H9 (cell line): ENCODE measurements at regions not wholly inside any gene's neighbourhood (a gene's known extent, or its start where the extent isn't known, plus 50 kb on each side); places are given as distances from the start of the nearest gene placed in this dataset.
A peak's percentile ranks its signal among the peaks of the same experiment; 100 is the strongest.

Experiments
- DNase-seq: peaks from one replicate; pipeline ENCODE4 v3.0.0-alpha.2; 2017
- H2AFZ ChIP-seq: one replicate; pipeline ENCODE4 v1.6.1; 2013; ENCODE audit warnings: mild to moderate bottlenecking, low read length, control low read depth, moderate library complexity
- H2AK5ac ChIP-seq: 2 replicates; pipeline ENCODE4 v1.6.1; 2013; ENCODE audit warnings: low read length, control low read depth, mixed read lengths; ENCODE audit not compliant: insufficient read length
- H2BK120ac ChIP-seq: one replicate; pipeline ENCODE4 v1.6.1; 2013; ENCODE audit warnings: low read depth, mild to moderate bottlenecking, low read length, control low read depth, inconsistent platforms; ENCODE audit not compliant: poor library complexity, severe bottlenecking
- H2BK12ac ChIP-seq: 2 replicates; pipeline ENCODE4 v1.6.1; 2013; ENCODE audit warnings: low read length, control low read depth, mixed read lengths, low read depth; ENCODE audit not compliant: insufficient read length
- H2BK15ac ChIP-seq: 2 replicates; pipeline ENCODE4 v1.6.1; 2013; ENCODE audit warnings: low read depth, low read length, control low read depth
- H2BK20ac ChIP-seq: one replicate; pipeline ENCODE4 v1.6.1; 2013; ENCODE audit warnings: low read depth, mild to moderate bottlenecking, low read length, control low read depth, inconsistent platforms; ENCODE audit not compliant: poor library complexity, severe bottlenecking
- H2BK5ac ChIP-seq: 2 replicates; pipeline ENCODE4 v1.6.1; 2013; ENCODE audit warnings: low read length, control low read depth, mixed read lengths; ENCODE audit not compliant: insufficient read length
- H3K14ac ChIP-seq: 2 replicates; pipeline ENCODE4 v1.6.1; 2013; ENCODE audit warnings: low read length, control low read depth; ENCODE audit not compliant: insufficient read depth
- H3K18ac ChIP-seq: 2 replicates; pipeline ENCODE4 v1.6.1; 2013; ENCODE audit warnings: low read depth, mild to moderate bottlenecking, mixed read lengths, low read length, control low read depth; ENCODE audit not compliant: insufficient read length
- H3K23ac ChIP-seq: 2 replicates; pipeline ENCODE4 v1.6.1; 2013; ENCODE audit warnings: low read length, control low read depth, mixed read lengths, low read depth; ENCODE audit not compliant: insufficient read length
- H3K23me2 ChIP-seq: 2 replicates; pipeline ENCODE4 v1.6.1; 2013; ENCODE audit warnings: low read depth, mild to moderate bottlenecking, mixed read lengths, low read length, control low read depth; ENCODE audit not compliant: insufficient read length, poor library complexity, severe bottlenecking
- H3K27ac ChIP-seq: 2 replicates; pipeline ENCODE4 v1.5.1; 2013; ENCODE audit warnings: low read length, control low read depth, mixed read lengths, low read depth; ENCODE audit not compliant: insufficient read length
- H3K27me3 ChIP-seq: 2 replicates; pipeline ENCODE4 v1.6.1; 2013; ENCODE audit warnings: low read length, control low read depth, inconsistent platforms; ENCODE audit not compliant: insufficient read depth
- H3K4ac ChIP-seq: 2 replicates; pipeline ENCODE4 v1.6.1; 2013; ENCODE audit warnings: low read depth, mild to moderate bottlenecking, control low read depth, inconsistent platforms, low read length, moderate library complexity
- H3K4me1 ChIP-seq: 2 replicates; pipeline ENCODE4 v1.6.1; 2013; ENCODE audit warnings: low read length, control low read depth, inconsistent platforms; ENCODE audit not compliant: insufficient read depth
- H3K4me2 ChIP-seq: 2 replicates; pipeline ENCODE4 v1.6.1; 2013; ENCODE audit warnings: low read length, control low read depth, mixed read lengths; ENCODE audit not compliant: insufficient read length, insufficient read depth
- H3K56ac ChIP-seq: 2 replicates; pipeline ENCODE4 v1.6.1; 2013; ENCODE audit warnings: low read depth, mild to moderate bottlenecking, mixed read lengths, low read length, control low read depth; ENCODE audit not compliant: insufficient read length
- H3K79me1 ChIP-seq: 2 replicates; pipeline ENCODE4 v1.6.1; 2013; ENCODE audit warnings: low read depth, mild to moderate bottlenecking, moderate library complexity, low read length, control low read depth, inconsistent platforms; ENCODE audit not compliant: insufficient read depth, poor library complexity, severe bottlenecking
- H3K79me2 ChIP-seq: 2 replicates; pipeline ENCODE4 v1.6.1; 2013; ENCODE audit warnings: low read length, control low read depth, inconsistent platforms; ENCODE audit not compliant: insufficient read depth
- H3K9ac ChIP-seq: 2 replicates; pipeline ENCODE4 v1.6.1; 2013; ENCODE audit warnings: low read length, control low read depth, mixed read lengths; ENCODE audit not compliant: insufficient read length; ENCODE audit errors: extremely low read depth
- H3K9me3 ChIP-seq: one replicate; pipeline ENCODE4 v1.6.1; 2013; ENCODE audit warnings: low read depth, low read length, inconsistent platforms; ENCODE audit not compliant: control insufficient read depth
- H3T11ph ChIP-seq: one replicate; pipeline ENCODE4 v1.6.1; 2013; ENCODE audit warnings: mild to moderate bottlenecking, low read length, control low read depth, inconsistent platforms
- H4K20me1 ChIP-seq: one replicate; pipeline ENCODE4 v1.6.1; 2013; ENCODE audit not compliant: control insufficient read depth, insufficient read length, insufficient read depth
- H4K5ac ChIP-seq: 2 replicates; pipeline ENCODE4 v1.6.1; 2013; ENCODE audit warnings: low read depth, mild to moderate bottlenecking, mixed read lengths, low read length, control low read depth; ENCODE audit not compliant: insufficient read length
- H4K8ac ChIP-seq: replicated peaks from 2 replicates; pipeline ENCODE4 v1.6.1; 2013; ENCODE audit warnings: low read length, control low read depth, mixed read lengths, low read depth; ENCODE audit not compliant: insufficient read length
- H4K91ac ChIP-seq: 2 replicates; pipeline ENCODE4 v1.6.1; 2013; ENCODE audit warnings: low read depth, mild to moderate bottlenecking, moderate library complexity, mixed read lengths, low read length, control low read depth; ENCODE audit not compliant: insufficient read length
- H3K27ac Mint-ChIP-seq, 3 experiments: 2 replicates in 2 of 3; 3 replicates in 1 of 3; pipeline ENCODE4 v1.8.0; 2020 to 2021; ENCODE audit warnings: mixed read lengths in 3 of 3, mild to moderate bottlenecking in 1 of 3, moderate library complexity in 1 of 3
- H3K27me3 Mint-ChIP-seq: 2 replicates; pipeline ENCODE4 v1.8.0; 2021; ENCODE audit warnings: low read depth, mild to moderate bottlenecking, moderate library complexity, mixed read lengths
- H3K36me3 Mint-ChIP-seq, 3 experiments: 2 replicates in 2 of 3; 3 replicates in 1 of 3; pipeline ENCODE4 v1.8.0; 2020 to 2021; ENCODE audit warnings: low read depth in 3 of 3, mixed read lengths in 3 of 3; ENCODE audit not compliant: insufficient read depth in 1 of 3
- H3K4me1 Mint-ChIP-seq, 2 experiments: 2 replicates each; pipeline ENCODE4 v1.8.0; 2020; ENCODE audit warnings: mixed read lengths in 2 of 2
- H3K4me3 Mint-ChIP-seq, 2 experiments: 2 replicates in 1 of 2; 3 replicates in 1 of 2; pipeline ENCODE4 v1.8.0; 2020 to 2021; ENCODE audit warnings: mild to moderate bottlenecking in 2 of 2, mixed read lengths in 2 of 2, moderate library complexity in 1 of 2
- H3K9me3 Mint-ChIP-seq, 2 experiments: 2 replicates in 1 of 2; 3 replicates in 1 of 2; pipeline ENCODE4 v1.8.0; 2020; ENCODE audit warnings: mild to moderate bottlenecking in 2 of 2, mixed read lengths in 2 of 2, moderate library complexity in 1 of 2
- WGBS: extraction: QIAGEN DNeasy Blood & Tissue Kit; methylation state at CpG from one replicate; pipeline ENCODE4 v1.1.7; 2013; ENCODE audit warnings: missing lambda C conversion rate, low lambda C conversion rate, mixed read lengths; ENCODE audit not compliant: insufficient read length; ENCODE audit errors: extremely low coverage; 5-methylcytosine and 5-hydroxymethylcytosine counted together
- TF ChIP-seq, protein P1 (sequence below): fragments of 200-600 bp; sonication (generic); conservative IDR thresholded peaks from 3 replicates; pipeline ENCODE4 v1.8.0; 2021; ENCODE audit warnings: antibody characterized with exemption, mild to moderate bottlenecking

DNA sequence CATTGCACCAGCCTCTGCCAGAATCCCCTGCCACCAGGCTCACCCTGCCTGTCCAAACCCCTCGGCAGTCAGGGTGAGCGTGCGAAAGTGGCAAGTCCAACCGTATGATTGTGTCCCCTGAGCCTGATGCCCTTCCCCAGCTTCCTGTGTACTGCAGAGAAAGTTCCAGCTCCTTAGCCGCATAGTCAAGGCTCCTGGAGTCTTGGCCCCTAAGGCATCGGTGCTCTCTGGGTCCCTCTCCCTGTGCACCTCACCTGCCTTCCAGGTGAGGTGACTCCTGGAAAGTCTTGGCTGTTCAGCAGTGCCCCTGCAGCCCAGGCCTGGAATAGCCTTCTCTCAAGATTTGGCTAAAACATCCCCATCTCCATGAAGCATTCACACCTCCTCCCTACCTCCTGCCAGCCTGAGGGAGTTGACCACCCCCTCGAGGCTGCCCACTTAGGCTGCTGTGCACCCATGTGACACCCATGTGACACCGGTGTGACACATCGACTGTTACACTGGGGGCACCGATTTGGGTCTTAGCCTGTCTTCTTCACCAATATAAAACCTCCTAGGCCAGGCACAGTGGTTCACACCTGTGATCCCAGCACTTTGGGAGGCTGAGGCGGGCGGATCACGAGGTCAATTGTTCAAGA, 56.1 kb upstream of the ELN start:
- H2AFZ ChIP-seq, result no peak overlapping the region
- peak overlapping the region in 1 of 3 experiments; percentile 86; a peak in 2 of 7 replicates for H3K27ac Mint-ChIP-seq
- no peaks in the 10 kb centered on the region for H3K4me1 ChIP-seq
- H3K23ac ChIP-seq, result no peak overlapping the region
- no peak overlapping the region for H2BK15ac ChIP-seq
- H3K9ac ChIP-seq, result no peak overlapping the region
- H3K4me2 ChIP-seq, result no peak overlapping the region
- no peaks in the 10 kb centered on the region for H3K79me2 ChIP-seq
- no peak overlapping the region for H3K56ac ChIP-seq
- H4K5ac ChIP-seq, result no peak overlapping the region
- no peaks in the 10 kb centered on the region for H3K9me3 ChIP-seq
- peaks cover 2% of the 10 kb centered on the region for H4K20me1 ChIP-seq
- no peak overlapping the region for H4K91ac ChIP-seq
- TF ChIP-seq, protein P1, sequence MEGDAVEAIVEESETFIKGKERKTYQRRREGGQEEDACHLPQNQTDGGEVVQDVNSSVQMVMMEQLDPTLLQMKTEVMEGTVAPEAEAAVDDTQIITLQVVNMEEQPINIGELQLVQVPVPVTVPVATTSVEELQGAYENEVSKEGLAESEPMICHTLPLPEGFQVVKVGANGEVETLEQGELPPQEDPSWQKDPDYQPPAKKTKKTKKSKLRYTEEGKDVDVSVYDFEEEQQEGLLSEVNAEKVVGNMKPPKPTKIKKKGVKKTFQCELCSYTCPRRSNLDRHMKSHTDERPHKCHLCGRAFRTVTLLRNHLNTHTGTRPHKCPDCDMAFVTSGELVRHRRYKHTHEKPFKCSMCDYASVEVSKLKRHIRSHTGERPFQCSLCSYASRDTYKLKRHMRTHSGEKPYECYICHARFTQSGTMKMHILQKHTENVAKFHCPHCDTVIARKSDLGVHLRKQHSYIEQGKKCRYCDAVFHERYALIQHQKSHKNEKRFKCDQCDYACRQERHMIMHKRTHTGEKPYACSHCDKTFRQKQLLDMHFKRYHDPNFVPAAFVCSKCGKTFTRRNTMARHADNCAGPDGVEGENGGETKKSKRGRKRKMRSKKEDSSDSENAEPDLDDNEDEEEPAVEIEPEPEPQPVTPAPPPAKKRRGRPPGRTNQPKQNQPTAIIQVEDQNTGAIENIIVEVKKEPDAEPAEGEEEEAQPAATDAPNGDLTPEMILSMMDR, result peak; percentile 70
- no peak overlapping the region for H2BK5ac ChIP-seq
- H3K14ac ChIP-seq, result no peak overlapping the region
- no peak overlapping the region for H3K4me3 Mint-ChIP-seq
- H3K27me3 Mint-ChIP-seq, result peaks cover 2% of the 10 kb centered on the region; the same call in 1 of the 2 replicates
- H3K27ac ChIP-seq, result no peak overlapping the region
- peaks cover 3 to 7% of the 10 kb centered on the region in 2 experiments; a peak in 2 of 4 replicates for H3K4me1 Mint-ChIP-seq
- H3K23me2 ChIP-seq, result no peaks in the 10 kb centered on the region
- DNase-seq, result peak; percentile 84
- no peak overlapping the region for H3K18ac ChIP-seq
- H2BK20ac ChIP-seq, result no peak overlapping the region
- H4K8ac ChIP-seq, result no peak overlapping the region
- no peak overlapping the region for H3T11ph ChIP-seq
- no peak overlapping the region for H3K4ac ChIP-seq
- H2BK120ac ChIP-seq, result no peak overlapping the region
- no peak overlapping the region for H2BK12ac ChIP-seq
- no CpG with 5 or more reads among the region's 13 CpGs for WGBS
- H2AK5ac ChIP-seq, result no peak overlapping the region
- no peaks in the 10 kb centered on the region for H3K79me1 ChIP-seq
- H3K36me3 Mint-ChIP-seq, result peaks cover 2 to 5% (median 3%) of the 10 kb centered on the region in 3 experiments; a peak in 5 of 7 replicates
- peaks cover 6 to 7% of the 10 kb centered on the region in 2 experiments for H3K9me3 Mint-ChIP-seq
- H3K27me3 ChIP-seq, result no peaks in the 10 kb centered on the region
